ENCODE measurements at regions not wholly inside any gene's neighbourhood (a gene's known extent, or its start where the extent isn't known, plus 50 kb on each side); places are given as distances from the start of the nearest gene placed in this dataset.
A peak's percentile ranks its signal among the peaks of the same experiment; 100 is the strongest.
"Not testable (repeated sequence)": the region's sequence is repeated elsewhere in the genome, so short reads cannot be mapped to it uniquely, and the experiment has no call there.

DNA sequence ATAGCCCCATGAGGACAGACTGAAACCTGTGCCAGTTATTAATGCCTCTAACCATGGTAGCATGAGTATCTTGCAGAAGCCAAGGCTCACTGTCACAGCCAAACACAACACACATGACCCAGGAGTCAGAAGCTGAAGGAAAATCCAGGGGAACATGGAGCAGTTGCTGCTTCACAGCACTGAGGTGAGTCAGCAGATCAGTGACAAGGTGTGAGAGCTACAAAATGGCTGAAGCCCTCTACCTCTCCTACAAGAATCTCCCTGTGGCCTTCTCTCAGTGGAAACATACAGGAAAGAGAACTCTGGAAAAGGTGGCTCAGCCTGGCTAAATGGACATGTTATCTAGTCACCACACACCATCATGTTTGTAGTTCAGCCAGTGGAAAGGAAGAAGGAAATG, 93.5 kb downstream of the NAB1 start:
- DNase-seq (ENCODE audit: low read depth): no peak

GRCh38 chr2:190744041-190744440, 95.2 kb downstream of the NAB1 start:
- DNase-seq (ENCODE audit: low read depth): no peak

DNA sequence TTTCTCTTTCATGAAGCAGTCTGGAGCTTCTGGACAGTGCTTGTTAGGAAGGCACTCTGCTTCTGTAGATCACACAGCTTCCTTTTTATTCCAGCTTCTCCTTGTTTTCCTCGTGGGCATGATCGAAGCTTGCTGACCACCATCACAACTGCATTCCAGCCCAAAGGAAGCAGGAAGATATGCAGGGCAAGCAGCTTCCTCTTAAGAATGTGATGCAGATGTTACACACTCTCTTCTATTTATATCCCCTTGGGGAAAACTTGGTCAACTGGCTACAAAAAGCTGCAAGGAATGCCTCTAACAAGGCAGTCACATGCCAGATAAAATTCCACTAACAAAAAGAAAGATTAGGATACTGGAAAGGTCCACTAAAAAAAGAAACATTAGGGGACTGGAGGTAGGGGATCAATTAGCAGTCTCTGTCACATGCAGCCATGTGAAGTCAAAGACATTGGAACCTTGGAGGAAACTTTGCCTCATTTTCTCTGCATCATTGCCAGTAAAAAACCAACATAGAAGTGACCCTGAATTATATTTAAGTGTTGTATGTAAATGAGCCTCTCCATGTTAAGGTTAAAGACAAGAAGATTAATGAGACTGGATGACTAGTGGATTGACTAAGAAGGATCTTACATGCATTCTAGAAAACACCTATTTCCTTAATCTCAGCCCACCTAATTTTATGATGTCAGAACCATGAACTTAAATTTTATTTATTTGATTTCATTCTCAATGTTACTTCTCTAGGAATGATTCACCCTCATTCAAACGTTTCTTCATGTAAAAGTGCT, 98.3 kb downstream of the NAB1 start:
- peak; percentile 23 for DNase-seq (ENCODE audit: low read depth)

- no peak for DNase-seq (ENCODE audit: low read depth)
Observed at GRCh38 chr2:190748966-190749365, 100.1 kb downstream of the NAB1 start.

GRCh38 chr2:190755772-190756415, 107.0 kb downstream of the NAB1 start:
- DNase-seq (ENCODE audit: low read depth): no peak

- peak; percentile 55 for DNase-seq (ENCODE audit: low read depth)
Observed at GRCh38 chr2:190759749-190760213, 110.9 kb downstream of the NAB1 start.

DNA sequence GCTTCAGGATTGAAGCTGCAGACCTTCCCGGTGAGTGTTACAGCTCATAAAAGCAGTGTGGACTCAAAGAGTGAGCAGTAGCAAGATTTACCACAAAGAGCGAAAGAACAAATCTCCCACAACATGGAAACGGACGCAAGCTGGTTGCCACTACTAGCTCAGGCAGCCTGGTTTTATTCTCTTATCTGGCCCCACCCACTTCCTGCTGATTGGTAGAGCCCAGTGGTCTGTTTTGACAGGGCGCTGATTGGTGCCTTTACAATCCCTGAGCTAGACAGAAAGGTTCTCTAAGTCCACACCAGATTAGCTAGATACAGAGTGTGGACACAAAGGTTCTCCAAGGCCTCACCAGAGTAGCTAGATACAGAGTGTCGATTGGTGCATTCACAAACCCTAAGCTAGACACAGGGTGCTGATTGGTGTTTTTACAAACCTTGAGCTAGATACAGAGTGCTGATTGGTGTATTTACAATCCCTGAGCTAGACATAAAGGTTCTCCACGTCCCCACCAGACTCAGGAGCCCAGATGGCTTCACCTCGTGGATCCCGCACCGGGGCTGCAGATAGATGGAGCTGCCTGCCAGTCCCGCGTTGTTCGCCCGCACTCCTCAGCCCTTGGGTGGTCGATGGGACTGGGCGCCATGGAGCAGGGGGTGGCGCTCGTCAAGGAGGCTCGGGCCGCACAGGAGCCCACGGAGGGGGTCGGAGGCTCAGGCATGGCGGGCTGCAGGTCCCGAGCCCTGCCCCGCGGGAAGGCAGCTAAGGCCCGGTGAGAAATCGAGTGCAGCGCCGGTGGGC, 111.7 kb downstream of the NAB1 start:
- DNase-seq (ENCODE audit: low read depth): not testable (repeated sequence)

DNA sequence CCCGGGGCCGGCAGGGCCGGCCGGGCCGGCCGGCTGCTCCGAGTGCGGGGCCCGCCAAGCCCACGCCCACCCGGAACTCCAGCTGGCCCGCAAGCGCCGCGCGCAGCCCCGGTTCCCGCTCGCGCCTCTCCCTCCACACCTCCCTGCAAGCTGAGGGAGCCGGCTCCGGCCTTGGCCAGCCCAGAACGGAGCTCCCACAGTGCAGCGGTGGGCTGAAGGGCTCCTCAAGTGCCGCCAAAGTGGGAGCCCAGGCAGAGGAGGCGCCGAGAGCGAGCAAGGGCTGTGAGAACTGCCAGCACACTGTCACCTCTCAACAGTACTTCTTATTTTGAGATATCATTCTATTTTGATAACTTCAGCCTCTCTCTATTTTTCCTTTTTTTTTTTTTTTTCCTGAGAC, 112.3 kb downstream of the NAB1 start:
- DNase-seq (ENCODE audit: low read depth): not testable (repeated sequence)

GRCh38 chr2:190762566-190762965, 113.7 kb downstream of the NAB1 start:
- no peak for DNase-seq (ENCODE audit: low read depth)

DNA sequence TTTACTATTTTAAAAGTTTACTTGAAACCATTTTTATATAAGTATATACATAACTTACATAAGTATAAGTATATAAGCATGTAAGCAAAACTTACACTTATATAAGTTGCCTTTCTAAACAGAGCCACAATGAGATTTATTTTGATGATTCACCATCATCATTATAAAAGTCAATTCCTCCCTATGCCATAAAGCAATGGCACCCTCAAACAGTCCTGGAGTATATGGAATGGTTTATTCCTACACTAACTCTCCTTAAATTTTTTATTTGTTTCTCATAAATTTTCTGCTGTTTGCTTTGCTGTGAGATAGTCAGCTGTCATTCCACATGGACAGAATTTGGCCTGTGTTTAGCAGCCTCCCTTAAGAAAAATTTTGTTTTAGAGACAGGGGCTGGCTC, 114.2 kb downstream of the NAB1 start:
- no peak for DNase-seq (ENCODE audit: low read depth)

DNA sequence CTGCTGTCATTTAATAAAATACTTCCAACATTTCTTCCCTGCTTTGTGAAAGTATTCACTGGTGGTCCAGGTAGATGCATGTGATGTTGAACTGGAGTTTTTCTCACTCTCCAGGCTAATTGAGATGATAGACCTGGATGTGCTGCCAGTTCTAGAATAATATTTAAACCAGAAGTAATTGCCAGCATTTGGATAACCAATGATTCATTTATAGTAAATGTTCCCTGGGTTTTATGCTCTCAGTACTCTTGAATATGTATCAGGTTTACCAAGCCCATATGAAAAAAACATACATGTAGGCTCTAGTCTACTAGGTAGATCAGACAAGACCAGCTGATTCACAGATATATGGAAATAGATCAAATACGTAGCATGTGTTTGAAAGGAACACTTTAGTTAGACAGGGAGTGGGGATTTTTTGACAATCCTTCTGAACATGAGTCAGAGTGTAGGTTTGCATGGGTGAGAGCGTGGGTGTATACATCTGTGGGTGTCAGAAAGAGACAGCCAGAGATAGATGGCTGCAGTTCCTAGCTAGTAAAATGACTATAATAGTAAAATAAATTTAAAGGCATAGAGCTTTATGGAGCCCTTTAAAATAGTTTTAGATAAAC, 115.1 kb downstream of the NAB1 start:
- DNase-seq (ENCODE audit: low read depth): no peak

DNA sequence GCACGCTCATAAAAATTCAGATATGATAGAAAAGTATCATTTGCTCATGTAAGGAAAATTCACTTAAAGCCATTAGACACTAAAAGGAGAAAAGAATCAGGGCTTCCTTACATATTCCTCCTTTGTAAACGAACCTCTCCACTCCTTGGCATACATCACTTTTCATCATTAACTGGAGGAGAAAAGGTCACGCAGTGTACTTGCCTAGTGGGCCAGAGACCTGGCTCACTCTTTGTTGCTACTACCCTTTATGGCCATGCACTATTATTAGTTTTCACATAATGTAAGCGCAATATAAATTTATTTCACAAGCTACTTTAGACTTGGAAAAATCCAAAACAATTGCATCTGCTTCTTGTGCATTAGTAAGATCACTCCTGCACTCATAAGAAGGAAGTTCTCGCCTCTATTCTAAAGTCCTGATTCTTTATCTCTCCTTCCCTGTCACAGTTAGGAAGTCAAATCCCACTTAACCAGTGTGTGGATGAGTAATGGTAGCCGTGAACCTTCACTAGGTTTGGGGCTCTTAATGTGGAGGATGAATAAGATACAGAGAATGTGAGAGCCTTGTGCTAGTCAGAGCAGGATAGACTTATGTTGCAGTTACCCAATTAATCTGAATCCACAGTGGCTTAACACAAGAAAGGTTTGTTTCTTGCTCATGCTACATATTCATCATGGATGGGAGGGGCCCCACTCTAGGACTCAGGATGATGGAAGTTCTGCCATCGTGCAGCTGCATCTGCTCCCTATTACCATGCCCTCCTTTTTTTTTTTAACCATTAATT, 115.0 kb upstream of the GLS start:
- DNase-seq (ENCODE audit: low read depth): peak; percentile 82

DNA sequence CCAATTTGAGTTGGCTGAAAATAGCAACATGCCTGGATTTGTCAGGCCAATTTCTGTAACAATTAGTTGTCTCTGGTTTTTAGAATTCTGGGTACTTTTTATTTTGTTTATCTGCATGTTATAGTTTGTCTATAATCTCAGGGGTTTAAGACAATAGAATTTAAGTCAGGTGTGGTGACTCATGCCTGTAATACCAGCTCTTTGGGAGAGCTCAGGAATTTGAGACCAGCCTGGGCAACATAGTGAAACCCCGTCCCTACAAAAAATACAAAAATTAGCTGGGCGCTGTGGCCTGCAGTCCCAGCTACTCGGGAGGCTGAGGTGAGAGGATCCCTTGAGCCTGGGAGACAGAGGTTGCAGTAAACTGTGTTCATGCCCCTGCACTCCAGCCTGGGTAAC, 114.4 kb upstream of the GLS start:
- no peak for DNase-seq (ENCODE audit: low read depth)

- DNase-seq (ENCODE audit: low read depth): no peak
Observed at GRCh38 chr2:190766595-190766994, 114.0 kb upstream of the GLS start.

DNA sequence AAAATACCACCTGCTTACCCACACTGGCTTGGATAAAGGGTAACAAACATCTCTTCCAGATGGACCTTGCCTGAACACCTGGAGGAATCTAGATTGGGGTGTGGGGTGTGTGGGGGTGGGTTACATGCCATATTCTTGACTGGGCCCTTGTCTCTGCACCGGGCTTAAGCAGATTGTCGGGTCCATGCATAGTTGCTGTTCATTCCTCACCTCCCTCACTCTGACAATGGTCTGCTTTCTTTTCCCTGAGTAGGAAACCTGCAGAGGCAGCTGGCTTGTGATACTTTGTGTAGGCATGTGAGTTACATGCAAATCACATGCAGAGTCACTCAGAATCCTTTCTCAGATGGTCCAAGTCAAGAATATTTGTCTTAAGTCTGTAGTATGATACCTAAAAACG, 112.8 kb upstream of the GLS start:
- DNase-seq (ENCODE audit: low read depth): no peak

GRCh38 chr2:190769258-190769657, 111.4 kb upstream of the GLS start:
- no peak for DNase-seq (ENCODE audit: low read depth)

GRCh38 chr2:190771726-190772125, 108.9 kb upstream of the GLS start:
- DNase-seq (ENCODE audit: low read depth): no peak

- no peak for DNase-seq (ENCODE audit: low read depth)
Observed at GRCh38 chr2:190780594-190780993, 100.0 kb upstream of the GLS start.

DNA sequence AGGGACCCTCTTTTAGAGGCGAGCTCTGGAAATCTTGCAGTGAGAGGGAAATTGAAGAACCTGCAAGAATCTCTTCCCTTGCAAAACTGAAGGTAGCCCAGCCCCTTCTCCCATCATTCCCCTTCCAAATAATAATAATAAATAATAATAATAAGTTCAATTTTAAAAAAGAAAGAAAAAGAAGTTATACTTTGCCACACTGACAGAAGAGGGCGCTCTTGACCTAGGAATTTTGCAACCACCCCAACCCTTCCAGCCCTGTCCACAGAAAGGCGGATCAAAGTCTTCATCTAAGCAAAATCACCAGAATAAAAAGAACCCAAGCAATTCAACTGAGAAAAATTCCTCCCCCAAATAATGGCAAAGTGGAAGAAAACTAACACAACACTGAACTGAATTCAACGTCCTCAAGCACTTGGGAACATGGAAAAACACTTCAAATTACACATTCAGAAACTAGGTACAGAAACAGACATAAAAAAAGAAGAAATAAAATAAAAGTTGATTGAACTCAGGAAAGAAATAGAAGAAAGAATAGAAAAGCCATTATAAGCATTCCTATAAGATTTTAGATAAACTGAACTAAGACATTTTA, 98.9 kb upstream of the GLS start:
- peak; percentile 41 for DNase-seq (ENCODE audit: low read depth)

DNA sequence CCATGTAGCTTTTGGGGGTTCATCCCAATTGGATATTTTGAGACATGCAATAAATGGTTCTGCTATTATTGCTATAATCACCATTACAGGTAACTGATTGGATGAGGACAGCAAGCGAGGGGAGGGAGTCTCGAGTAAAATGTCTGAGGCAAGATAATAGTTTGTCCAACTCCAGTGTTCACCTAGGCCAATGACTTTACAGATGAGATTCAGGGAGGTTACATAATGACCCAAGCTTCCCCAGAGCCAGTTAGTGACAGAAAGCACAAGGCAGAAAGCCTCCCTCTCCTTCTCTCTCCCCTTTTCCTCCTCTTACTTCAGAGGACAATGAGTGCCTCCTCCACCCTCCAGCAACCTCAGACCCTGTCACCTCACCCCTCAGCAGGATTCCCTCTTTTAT, 98.4 kb upstream of the GLS start:
- no peak for DNase-seq (ENCODE audit: low read depth)

Measured in non-pigmented ciliary epithelial cell (primary cell).